Choroid plexus epithelial cell (primary cell): ENCODE measurements at regions not wholly inside any gene's neighbourhood (a gene's known extent, or its start where the extent isn't known, plus 50 kb on each side); places are given as distances from the start of the nearest gene placed in this dataset.

ENCODE experiments used
- DNase-seq: peaks from one replicate; pipeline ENCODE4 v3.0.0-alpha.2; 2010; ENCODE audit warnings: low read depth
- H3K4me3 ChIP-seq: 2 replicates; pipeline ENCODE4 v1.5.1; 2011; ENCODE audit warnings: low read depth, mild to moderate bottlenecking, control low read depth, low read length, moderate library complexity
- CTCF ChIP-seq: conservative IDR thresholded peaks from 2 replicates; pipeline ENCODE4 v1.5.1; 2011; ENCODE audit warnings: low read depth, mild to moderate bottlenecking, control low read depth, inconsistent platforms, low read length, moderate library complexity

- TF ChIP-seq CTCF = no peak
- no peak for DNase-seq
- no peak overlapping the region for H3K4me3 ChIP-seq
These were observed 130.6 kb upstream of the STX18 start for GRCh38 chr4:4672402-4672801.

GRCh38 chr4:4671774-4672349 is 130.0 kb upstream of the STX18 start:
- no peak for DNase-seq
- H3K4me3 ChIP-seq = no peak overlapping the region
- TF ChIP-seq CTCF = no peak

- TF ChIP-seq CTCF = no peak
- DNase-seq = no peak
- H3K4me3 ChIP-seq = no peak overlapping the region
These were observed 129.0 kb upstream of the STX18 start for GRCh38 chr4:4670869-4671268.

GRCh38 chr4:4668355-4669210 is 126.7 kb upstream of the STX18 start:
- no peak for TF ChIP-seq CTCF
- H3K4me3 ChIP-seq = peak overlapping the region; percentile 27
- no peak for DNase-seq

- H3K4me3 ChIP-seq = no peak overlapping the region
- no peak for TF ChIP-seq CTCF
- no peak for DNase-seq
These were observed 125.8 kb upstream of the STX18 start for GRCh38 chr4:4667622-4668081.

- no peak overlapping the region for H3K4me3 ChIP-seq
- peak; percentile 33 for DNase-seq
- peak; percentile 13 for TF ChIP-seq CTCF
These were observed 125.1 kb upstream of the STX18 start for GRCh38 chr4:4666693-4667621.
